Trophoblast cell (in vitro differentiated cells and primary cell): ENCODE measurements at regions not wholly inside any gene's neighbourhood (a gene's known extent, or its start where the extent isn't known, plus 50 kb on each side); places are given as distances from the start of the nearest gene placed in this dataset.

ENCODE experiments used
- DNase-seq, 2 donors: peaks; one replicate each; pipeline ENCODE4 v3.0.0-alpha.2; 2016
- H2AFZ ChIP-seq: 2 replicates; pipeline ENCODE4 v1.6.1; 2013; ENCODE audit warnings: low read length, moderate library complexity, mild to moderate bottlenecking; ENCODE audit not compliant: insufficient read depth, poor library complexity
- H2AK5ac ChIP-seq: 2 replicates; pipeline ENCODE4 v1.6.1; 2013; ENCODE audit warnings: mild to moderate bottlenecking, low read length
- H2BK120ac ChIP-seq: 2 replicates; pipeline ENCODE4 v1.6.1; 2013; ENCODE audit warnings: low read length, mild to moderate bottlenecking, moderate library complexity; ENCODE audit not compliant: insufficient read depth, poor library complexity
- H2BK12ac ChIP-seq: 2 replicates; pipeline ENCODE4 v1.6.1; 2013; ENCODE audit warnings: mild to moderate bottlenecking, low read length, moderate library complexity
- H2BK5ac ChIP-seq: 2 replicates; pipeline ENCODE4 v1.6.1; 2013; ENCODE audit warnings: low read length, low read depth, moderate library complexity, mild to moderate bottlenecking; ENCODE audit not compliant: poor library complexity
- H3K14ac ChIP-seq: 2 replicates; pipeline ENCODE4 v1.6.1; 2013; ENCODE audit warnings: mild to moderate bottlenecking, low read length
- H3K18ac ChIP-seq: 2 replicates; pipeline ENCODE4 v1.6.1; 2013; ENCODE audit warnings: mild to moderate bottlenecking, low read length
- H3K23ac ChIP-seq: 2 replicates; pipeline ENCODE4 v1.6.1; 2013; ENCODE audit warnings: low read length
- H3K27ac ChIP-seq: 2 replicates; pipeline ENCODE4 v1.5.1; 2013; ENCODE audit warnings: low read depth, mild to moderate bottlenecking, inconsistent platforms, low read length, moderate library complexity
- H3K27me3 ChIP-seq: 2 replicates; pipeline ENCODE4 v1.6.1; 2013; ENCODE audit warnings: inconsistent platforms, mild to moderate bottlenecking, low read length, moderate library complexity; ENCODE audit not compliant: insufficient read depth
- H3K36me3 ChIP-seq, 2 experiments: 1 replicate in 1 of 2; 2 replicates in 1 of 2; pipeline ENCODE4 v1.6.1; 2013; ENCODE audit warnings: low read length in 2 of 2, mild to moderate bottlenecking in 2 of 2, moderate library complexity in 1 of 2; ENCODE audit not compliant: insufficient read depth in 2 of 2, control insufficient read depth in 1 of 2
- H3K4ac ChIP-seq: 2 replicates; pipeline ENCODE4 v1.6.1; 2013; ENCODE audit warnings: low read depth, mild to moderate bottlenecking, low read length, moderate library complexity
- H3K4me1 ChIP-seq, 2 experiments: 1 replicate in 1 of 2; 2 replicates in 1 of 2; pipeline ENCODE4 v1.6.1; 2013; ENCODE audit warnings: low read length in 2 of 2, mild to moderate bottlenecking in 2 of 2, moderate library complexity in 1 of 2; ENCODE audit not compliant: insufficient read depth in 2 of 2, control insufficient read depth in 1 of 2
- H3K4me2 ChIP-seq: 2 replicates; pipeline ENCODE4 v1.6.1; 2013; ENCODE audit warnings: inconsistent platforms, mild to moderate bottlenecking, low read length, moderate library complexity
- H3K4me3 ChIP-seq: 2 replicates; pipeline ENCODE4 v1.5.1; 2013; ENCODE audit warnings: mild to moderate bottlenecking, low read depth, low read length, inconsistent platforms
- H3K79me1 ChIP-seq: one replicate; pipeline ENCODE4 v1.6.1; 2013; ENCODE audit warnings: low read length
- H3K79me2 ChIP-seq: 2 replicates; pipeline ENCODE4 v1.6.1; 2013; ENCODE audit warnings: low read length, mild to moderate bottlenecking; ENCODE audit not compliant: control insufficient read depth, insufficient read depth, poor library complexity
- H3K9ac ChIP-seq: 2 replicates; pipeline ENCODE4 v1.6.1; 2013; ENCODE audit warnings: mild to moderate bottlenecking, low read length
- H3K9me3 ChIP-seq: 2 replicates; pipeline ENCODE4 v1.6.1; 2013; ENCODE audit warnings: low read depth, mild to moderate bottlenecking, control low read depth, inconsistent platforms, low read length; ENCODE audit not compliant: insufficient read depth
- H4K12ac ChIP-seq: 2 replicates; pipeline ENCODE4 v1.6.1; 2013; ENCODE audit warnings: low read depth, mild to moderate bottlenecking, low read length, moderate library complexity
- H4K8ac ChIP-seq: 2 replicates; pipeline ENCODE4 v1.6.1; 2013; ENCODE audit warnings: low read depth, mild to moderate bottlenecking, low read length, moderate library complexity
- H4K91ac ChIP-seq: one replicate; pipeline ENCODE4 v1.6.1; 2013; ENCODE audit warnings: low read depth, mild to moderate bottlenecking, low read length, moderate library complexity
- WGBS: extraction: QIAGEN DNeasy Blood & Tissue Kit; methylation state at CpG from one replicate; pipeline ENCODE4 v1.1.7; 2013; ENCODE audit warnings: missing lambda C conversion rate; ENCODE audit not compliant: insufficient read length, insufficient coverage; ENCODE audit errors: extremely low coverage; 5-methylcytosine and 5-hydroxymethylcytosine counted together

GRCh38 chr4:187251896-187252295 lies 528.2 kb upstream of the FAT1 start:
- no peak overlapping the region for H3K23ac ChIP-seq
- no peak overlapping the region for H2BK12ac ChIP-seq
- no peaks in the 10 kb centered on the region for H3K9me3 ChIP-seq
- H3K14ac ChIP-seq: no peak overlapping the region
- WGBS: no CpG with 5 or more reads among the region's 4 CpGs
- no peak overlapping the region for H3K27ac ChIP-seq
- H3K36me3 ChIP-seq: no peaks in the 10 kb centered on the region
- H3K79me2 ChIP-seq: no peaks in the 10 kb centered on the region
- H3K27me3 ChIP-seq: no peaks in the 10 kb centered on the region
- peaks cover 1% of the 10 kb centered on the region for H3K79me1 ChIP-seq
- no peak overlapping the region for H3K9ac ChIP-seq
- no peak overlapping the region for H3K4ac ChIP-seq
- H3K4me1 ChIP-seq: peaks cover 0 to 2% of the 10 kb centered on the region in 2 experiments
- no peak overlapping the region for H2AK5ac ChIP-seq
- H4K12ac ChIP-seq: no peak overlapping the region
- H3K4me3 ChIP-seq: no peak overlapping the region
- no peak overlapping the region for H4K91ac ChIP-seq
- H2BK5ac ChIP-seq: no peak overlapping the region
- no peak overlapping the region for H2BK120ac ChIP-seq
- no peak overlapping the region for H4K8ac ChIP-seq
- no peak for DNase-seq
- no peak overlapping the region for H3K18ac ChIP-seq
- no peak overlapping the region for H3K4me2 ChIP-seq
- no peak overlapping the region for H2AFZ ChIP-seq

- Histone ChIP-seq H3K27ac (no peak overlapping the region), H2BK12ac (no peak overlapping the region), H3K14ac (no peak overlapping the region), H4K91ac (no peak overlapping the region), H3K9me3 (no peaks in the 10 kb centered on the region), H4K12ac (no peak overlapping the region), H3K9ac (no peak overlapping the region), H2BK5ac (no peak overlapping the region), H3K4me3 (no peak overlapping the region), H3K23ac (no peak overlapping the region), H2BK120ac (no peak overlapping the region), H3K27me3 (no peaks in the 10 kb centered on the region), H3K36me3 (no peaks in the 10 kb centered on the region), H3K79me1 (no peaks in the 10 kb centered on the region), H3K4me1 (no peaks in the 10 kb centered on the region), H3K4ac (no peak overlapping the region), H2AK5ac (no peak overlapping the region), H4K8ac (no peak overlapping the region), H3K4me2 (no peak overlapping the region), H3K79me2 (no peaks in the 10 kb centered on the region), H3K18ac (no peak overlapping the region), H2AFZ (no peak overlapping the region)
- DNase-seq: no peak
- no CpG with 5 or more reads among the region's 6 CpGs for WGBS
Measured at GRCh38 chr4:187256897-187257296, 533.2 kb upstream of the FAT1 start.

GRCh38 chr4:187258651-187259401 lies 535.2 kb upstream of the FAT1 start:
- WGBS: no CpG with 5 or more reads among the region's 7 CpGs
- H3K9me3 ChIP-seq: no peaks in the 10 kb centered on the region
- no peak overlapping the region for H2BK12ac ChIP-seq
- H3K9ac ChIP-seq: no peak overlapping the region
- H3K23ac ChIP-seq: no peak overlapping the region
- H3K18ac ChIP-seq: no peak overlapping the region
- H2BK120ac ChIP-seq: no peak overlapping the region
- no peaks in the 10 kb centered on the region for H3K4me1 ChIP-seq
- H3K36me3 ChIP-seq: no peaks in the 10 kb centered on the region
- H3K79me1 ChIP-seq: no peaks in the 10 kb centered on the region
- no peak overlapping the region for H2AFZ ChIP-seq
- no peak overlapping the region for H4K12ac ChIP-seq
- no peak overlapping the region for H3K4me3 ChIP-seq
- no peaks in the 10 kb centered on the region for H3K79me2 ChIP-seq
- DNase-seq: peak in 1 of 2 donors; percentile 35
- H3K4ac ChIP-seq: no peak overlapping the region
- no peak overlapping the region for H3K14ac ChIP-seq
- no peak overlapping the region for H3K27ac ChIP-seq
- H3K4me2 ChIP-seq: no peak overlapping the region
- no peak overlapping the region for H4K91ac ChIP-seq
- H2AK5ac ChIP-seq: no peak overlapping the region
- no peak overlapping the region for H4K8ac ChIP-seq
- H3K27me3 ChIP-seq: no peaks in the 10 kb centered on the region
- no peak overlapping the region for H2BK5ac ChIP-seq

GRCh38 chr4:187268940-187269339 lies 545.3 kb upstream of the FAT1 start:
- no peak overlapping the region for H4K12ac ChIP-seq
- no peak overlapping the region for H3K27ac ChIP-seq
- no peak overlapping the region for H3K4me3 ChIP-seq
- H3K27me3 ChIP-seq: no peaks in the 10 kb centered on the region
- no peaks in the 10 kb centered on the region for H3K36me3 ChIP-seq
- no peaks in the 10 kb centered on the region for H3K79me2 ChIP-seq
- H3K4ac ChIP-seq: no peak overlapping the region
- no peak overlapping the region for H3K18ac ChIP-seq
- H2BK120ac ChIP-seq: no peak overlapping the region
- no peaks in the 10 kb centered on the region for H3K4me1 ChIP-seq
- no peak overlapping the region for H2AK5ac ChIP-seq
- no peak overlapping the region for H3K9ac ChIP-seq
- H3K79me1 ChIP-seq: no peaks in the 10 kb centered on the region
- DNase-seq: peak in 1 of 2 donors; percentile 30
- H2AFZ ChIP-seq: no peak overlapping the region
- no peak overlapping the region for H4K91ac ChIP-seq
- H3K14ac ChIP-seq: no peak overlapping the region
- H3K23ac ChIP-seq: no peak overlapping the region
- no peak overlapping the region for H3K4me2 ChIP-seq
- peaks cover 4% of the 10 kb centered on the region for H3K9me3 ChIP-seq
- no peak overlapping the region for H2BK5ac ChIP-seq
- no CpG with 5 or more reads among the region's 2 CpGs for WGBS
- no peak overlapping the region for H2BK12ac ChIP-seq
- H4K8ac ChIP-seq: no peak overlapping the region
